ENCODE measurements at regions not wholly inside any gene's neighbourhood (a gene's known extent, or its start where the extent isn't known, plus 50 kb on each side); places are given as distances from the start of the nearest gene placed in this dataset.
A peak's percentile ranks its signal among the peaks of the same experiment; 100 is the strongest.

DNA sequence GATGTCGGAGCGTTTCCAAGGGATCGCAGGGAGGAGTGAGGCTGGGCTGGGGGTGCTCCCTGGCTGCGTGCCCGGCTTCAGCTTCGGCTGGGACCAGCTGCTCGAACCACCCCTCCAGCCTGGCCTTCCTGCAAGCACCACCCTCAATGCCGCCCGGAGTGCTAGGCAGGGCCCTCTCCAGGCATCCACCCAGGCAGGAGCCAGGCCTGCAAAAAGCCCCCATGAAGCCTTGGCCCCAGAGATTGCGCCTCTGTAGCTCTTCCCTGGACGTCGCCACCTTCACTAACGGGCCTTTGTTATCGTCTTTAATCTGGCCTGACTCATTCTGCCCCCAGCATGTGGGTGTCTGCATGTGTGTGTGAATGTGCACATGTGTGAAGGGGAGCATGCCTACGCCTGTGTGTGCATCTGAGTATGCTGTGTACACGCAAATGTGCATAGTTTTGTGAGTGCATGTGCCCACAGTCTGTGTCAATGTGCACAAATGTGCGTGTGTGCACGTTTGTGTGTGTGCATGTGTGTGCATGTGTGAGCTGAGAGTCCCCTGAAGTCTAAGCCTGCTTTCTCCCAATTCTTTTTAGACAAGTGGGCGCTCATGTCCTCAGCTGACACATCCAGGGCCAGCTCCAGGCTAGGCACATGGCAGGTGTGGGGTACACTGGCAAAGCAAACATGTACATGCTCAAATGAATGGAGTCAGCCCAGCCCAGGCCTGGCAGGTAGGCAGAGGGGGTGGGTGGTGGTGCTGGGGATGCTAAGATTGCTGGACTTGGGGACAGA lies 195.4 kb upstream of the C14orf180 start:
- no peak for DNase-seq (ENCODE audit: low read depth in 4 of 4, low spot score in 1 of 4)

DNA sequence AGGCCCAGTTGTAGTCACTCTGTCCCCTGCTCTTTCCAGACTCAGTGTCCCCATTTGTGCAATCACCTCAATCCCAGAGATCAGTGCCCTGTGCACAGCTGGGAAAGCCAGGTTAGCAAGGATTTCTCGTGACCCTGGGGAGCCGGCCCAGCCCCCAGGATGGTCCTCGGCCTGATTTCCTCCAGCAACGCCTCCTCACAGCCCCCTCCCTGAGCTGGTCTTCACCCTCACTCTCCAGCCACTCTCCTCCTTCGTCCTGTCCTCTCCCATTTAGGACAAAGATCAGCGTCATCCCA lies 194.8 kb upstream of the C14orf180 start:
- no peak for DNase-seq (ENCODE audit: low read depth in 4 of 4, low spot score in 1 of 4)

DNA sequence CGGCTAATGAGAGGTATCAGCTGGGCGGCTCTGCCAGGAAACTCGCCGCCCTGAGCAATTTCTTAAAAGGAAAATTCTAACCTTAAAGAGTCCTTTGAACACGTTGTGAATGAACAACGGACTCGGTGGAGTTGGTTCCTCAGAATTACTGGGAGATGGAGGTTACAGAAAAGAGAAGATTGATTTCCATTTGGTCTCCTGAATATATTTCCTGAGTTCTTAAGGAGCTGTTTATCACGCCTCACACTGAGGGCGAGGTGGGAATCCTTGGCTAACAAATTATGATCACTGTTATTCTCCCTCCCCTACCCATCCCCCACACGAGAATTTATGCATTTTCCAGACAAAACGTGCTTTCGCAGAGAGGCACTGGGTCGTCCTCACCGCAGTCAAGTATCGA lies 194.5 kb upstream of the C14orf180 start:
- DNase-seq (ENCODE audit: low read depth in 4 of 4, low spot score in 1 of 4) = no peak

- no peak for DNase-seq (ENCODE audit: low read depth in 4 of 4, low spot score in 1 of 4)
These were observed 193.9 kb upstream of the C14orf180 start for GRCh38 chr14:104385531-104386101.

DNA sequence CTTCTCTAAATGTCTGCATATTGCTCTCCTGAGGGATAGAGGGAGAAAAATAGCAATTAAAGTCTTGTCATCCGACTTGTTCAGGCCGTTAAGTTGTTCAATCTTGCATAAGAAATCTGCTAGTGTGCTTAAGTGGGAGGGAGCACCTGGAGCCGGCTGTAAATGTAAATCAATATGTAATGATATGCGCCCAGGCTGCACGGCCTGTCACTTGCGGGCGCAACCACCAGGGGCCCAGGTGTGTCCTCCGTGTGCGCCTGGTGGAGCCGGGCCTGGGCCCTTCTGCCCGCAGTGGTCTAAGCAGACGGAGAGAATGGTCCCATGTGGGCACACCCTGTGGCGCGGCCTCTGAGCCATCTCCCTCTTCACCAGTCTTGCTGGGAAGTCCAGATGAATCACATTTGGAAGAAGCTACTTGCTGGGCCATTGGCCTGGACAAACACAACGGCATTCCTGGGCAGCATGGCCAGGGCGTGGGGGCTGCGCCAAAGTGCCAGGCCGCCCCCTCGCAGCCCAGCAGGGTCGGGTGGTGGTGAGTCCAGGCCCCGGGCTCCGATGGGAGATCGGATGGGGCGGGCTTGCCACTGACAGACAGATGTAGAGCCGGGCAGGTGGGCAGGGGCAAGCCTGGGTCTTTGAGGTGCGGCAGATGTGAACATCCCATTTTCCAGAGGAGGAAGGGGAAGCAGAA lies 193.3 kb upstream of the C14orf180 start:
- no peak for DNase-seq (ENCODE audit: low read depth in 4 of 4, low spot score in 1 of 4)

DNA sequence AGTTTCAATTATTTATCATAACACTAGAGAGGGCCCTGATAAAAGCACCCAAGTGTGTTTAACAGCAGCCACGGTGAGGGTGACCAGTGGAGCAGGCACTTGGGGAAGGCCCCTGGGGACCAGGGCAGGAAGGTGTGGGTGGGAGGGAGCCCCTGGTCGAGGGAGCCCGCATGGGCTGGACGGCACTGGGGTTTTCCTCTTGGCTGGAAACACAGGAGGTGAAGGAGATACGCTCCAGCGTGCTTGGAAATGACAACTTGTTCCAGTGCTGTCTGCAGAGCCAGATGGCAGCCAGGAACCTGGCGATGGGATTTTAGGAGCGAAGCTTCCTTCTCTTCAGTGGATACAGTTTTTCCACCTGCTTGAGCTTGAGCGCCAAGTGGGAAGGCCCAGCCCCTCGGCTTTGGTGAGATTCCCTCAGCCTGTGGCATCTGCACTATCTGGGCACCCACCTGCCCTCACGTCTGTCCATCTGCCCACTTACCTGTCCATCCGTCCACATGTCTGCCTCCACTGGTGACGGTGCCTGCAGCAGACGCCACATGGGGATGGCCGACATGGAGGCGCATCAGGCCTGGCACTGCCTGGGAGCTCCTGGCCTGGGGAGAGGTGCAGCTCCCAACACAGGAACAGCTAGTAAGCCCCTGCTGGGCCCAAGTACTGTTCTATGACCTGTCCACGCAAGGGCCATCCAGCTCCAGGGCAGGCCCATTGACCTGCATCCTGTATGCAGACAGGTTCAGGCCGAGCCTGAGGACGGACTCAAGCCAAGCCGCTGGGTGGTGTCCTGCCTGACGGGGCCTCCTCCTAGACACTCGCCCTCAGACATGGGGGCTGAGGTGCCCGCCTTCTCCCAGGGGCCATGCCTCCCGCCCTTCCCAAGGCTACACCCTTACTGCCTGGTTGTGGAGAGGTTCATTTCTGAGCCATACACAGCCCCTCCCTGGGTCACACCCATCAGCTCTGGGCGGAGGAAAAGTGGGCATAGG lies 192.2 kb upstream of the C14orf180 start:
- DNase-seq (ENCODE audit: low read depth in 4 of 4, low spot score in 1 of 4) = no peak

DNA sequence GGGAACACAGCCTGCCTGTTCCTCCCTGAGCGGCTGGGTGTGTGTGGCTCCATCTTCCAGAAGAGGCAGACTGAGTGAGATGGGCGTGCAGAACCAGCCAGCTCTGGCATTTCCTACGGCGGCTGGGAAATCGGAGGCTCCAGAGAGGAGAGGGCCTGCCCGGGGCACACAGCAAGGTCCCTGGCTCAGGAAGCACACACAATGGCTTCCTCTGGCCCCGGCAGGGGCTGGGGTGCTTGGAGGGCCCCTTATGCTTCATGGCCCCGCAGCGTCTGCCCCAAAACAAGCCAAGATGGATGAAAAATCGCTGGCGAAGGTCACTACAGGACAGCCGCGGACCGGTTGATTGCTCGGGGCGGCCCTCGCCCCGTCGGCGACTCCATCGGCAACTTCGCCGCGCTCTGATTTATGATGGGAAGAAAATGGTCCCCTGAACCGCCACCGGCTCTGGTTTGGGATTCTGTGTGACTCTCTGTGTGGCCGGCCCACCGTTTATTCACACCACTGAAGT lies 191.5 kb upstream of the C14orf180 start:
- DNase-seq (ENCODE audit: low read depth in 4 of 4, low spot score in 1 of 4) = no peak

DNA sequence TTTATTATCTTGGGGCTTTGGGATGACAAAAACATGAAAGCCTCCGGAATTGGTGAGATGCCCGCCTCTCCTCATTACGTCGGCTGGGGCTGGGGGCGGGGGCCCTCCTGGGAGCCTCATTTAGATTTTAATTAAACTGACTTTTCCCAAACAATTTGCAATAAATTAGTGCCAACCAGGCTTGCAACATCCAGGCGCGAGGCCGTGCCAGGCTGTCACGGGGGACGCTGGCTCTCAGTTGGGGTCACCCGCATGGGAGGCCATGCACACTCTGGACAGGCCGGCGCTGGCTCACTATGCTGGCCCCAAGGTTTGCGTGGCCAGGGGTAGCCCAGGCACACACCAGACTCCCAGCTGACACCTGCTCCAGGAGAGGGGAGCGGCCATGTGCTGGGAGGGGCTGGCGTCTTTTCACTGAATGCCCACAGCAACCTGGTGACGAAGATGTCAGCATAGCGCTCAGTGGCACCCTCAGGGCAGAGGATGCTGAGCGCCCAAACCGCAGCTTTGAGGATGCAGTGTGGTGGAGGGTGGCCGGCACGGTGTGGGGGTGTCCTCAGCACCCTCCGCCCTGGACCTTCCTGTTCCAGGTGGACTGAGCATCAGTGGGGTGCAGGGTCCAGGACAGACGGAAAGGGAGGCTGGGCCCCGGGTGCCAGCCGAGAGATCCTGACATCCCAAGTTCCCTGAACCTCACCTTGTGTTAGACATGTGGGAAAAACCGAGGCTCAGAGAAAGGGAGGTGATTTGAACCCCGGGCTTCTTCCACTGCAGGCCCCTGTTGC lies 190.8 kb upstream of the C14orf180 start:
- no peak for DNase-seq (ENCODE audit: low read depth in 4 of 4, low spot score in 1 of 4)

DNA sequence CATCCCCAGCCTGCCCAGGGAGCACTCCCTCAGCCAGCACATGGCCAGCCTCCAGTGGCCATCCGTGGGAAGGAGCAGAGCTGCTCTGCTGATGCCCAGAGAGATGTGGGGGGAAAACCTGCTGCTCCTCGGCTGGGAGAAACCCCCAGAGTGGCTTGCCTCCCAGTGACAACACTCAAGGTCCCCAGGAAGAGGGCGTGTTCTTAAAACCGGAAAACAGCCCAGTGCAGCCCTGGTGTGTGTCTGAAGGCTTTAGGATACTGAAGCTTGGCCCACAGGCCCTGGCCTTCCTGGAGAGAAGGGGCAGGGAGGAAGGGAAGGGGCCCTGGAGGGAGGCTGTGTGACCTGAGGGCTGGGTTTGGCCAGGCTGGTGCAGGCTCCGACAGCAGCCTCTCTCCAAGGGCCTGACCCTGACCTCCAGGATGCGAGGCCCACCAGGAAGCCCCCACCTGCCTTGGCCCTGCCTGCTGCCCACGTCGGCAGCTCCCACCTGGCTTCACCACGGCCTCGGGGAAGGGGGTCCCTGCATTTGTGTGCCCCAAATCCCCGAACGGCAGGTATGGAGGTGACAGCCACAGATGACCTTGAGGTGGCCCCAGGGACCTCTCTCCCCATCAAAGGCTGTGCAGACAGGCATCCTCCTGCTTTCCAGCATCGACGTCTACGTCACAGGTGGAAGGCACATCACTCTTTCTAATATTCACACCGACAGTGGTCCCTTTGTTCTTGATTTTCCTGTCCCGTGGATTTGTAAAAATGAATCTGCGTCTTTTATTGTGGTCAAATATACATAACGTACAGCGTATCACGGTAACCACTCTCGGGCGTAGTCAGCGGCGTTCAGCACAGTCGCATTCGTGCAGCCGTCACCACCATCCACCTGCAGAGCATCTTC lies 190.0 kb upstream of the C14orf180 start:
- no peak for DNase-seq (ENCODE audit: low read depth in 4 of 4, low spot score in 1 of 4)

DNA sequence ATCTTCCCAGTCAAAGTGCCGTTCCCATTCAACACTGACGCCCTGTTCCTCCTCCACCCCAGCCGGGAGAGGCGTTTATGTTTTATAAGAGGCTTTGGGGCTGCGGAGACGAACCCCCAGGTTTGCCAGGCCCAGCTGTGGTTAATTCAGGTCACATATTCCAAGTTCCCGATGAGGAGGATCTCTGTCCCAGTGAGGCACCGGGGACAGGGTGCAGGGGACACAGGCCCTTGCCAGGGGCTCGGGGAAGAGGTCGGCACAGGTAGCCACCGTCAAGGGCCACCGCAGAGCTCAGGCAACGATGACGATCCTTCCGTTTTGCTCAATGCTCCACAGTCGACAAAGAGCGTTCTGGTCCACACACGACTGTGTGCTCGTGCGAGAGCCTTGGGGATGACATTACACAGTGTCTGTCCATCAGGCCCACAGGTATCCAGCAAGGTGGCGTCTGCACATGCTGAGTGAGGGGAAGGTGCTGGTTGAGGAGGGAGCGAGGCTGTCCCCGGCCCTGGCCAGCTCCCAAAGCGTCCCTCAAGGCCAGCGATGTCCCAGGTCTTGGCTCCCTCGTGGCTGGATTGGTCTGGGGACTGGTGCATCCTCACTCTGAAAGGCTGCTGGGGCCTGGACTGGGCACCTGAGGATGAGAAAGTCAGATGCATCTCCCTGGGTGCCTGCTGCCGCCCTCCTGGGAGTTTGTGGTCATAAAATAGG lies 189.2 kb upstream of the C14orf180 start:
- no peak for DNase-seq (ENCODE audit: low read depth in 4 of 4, low spot score in 1 of 4)

DNA sequence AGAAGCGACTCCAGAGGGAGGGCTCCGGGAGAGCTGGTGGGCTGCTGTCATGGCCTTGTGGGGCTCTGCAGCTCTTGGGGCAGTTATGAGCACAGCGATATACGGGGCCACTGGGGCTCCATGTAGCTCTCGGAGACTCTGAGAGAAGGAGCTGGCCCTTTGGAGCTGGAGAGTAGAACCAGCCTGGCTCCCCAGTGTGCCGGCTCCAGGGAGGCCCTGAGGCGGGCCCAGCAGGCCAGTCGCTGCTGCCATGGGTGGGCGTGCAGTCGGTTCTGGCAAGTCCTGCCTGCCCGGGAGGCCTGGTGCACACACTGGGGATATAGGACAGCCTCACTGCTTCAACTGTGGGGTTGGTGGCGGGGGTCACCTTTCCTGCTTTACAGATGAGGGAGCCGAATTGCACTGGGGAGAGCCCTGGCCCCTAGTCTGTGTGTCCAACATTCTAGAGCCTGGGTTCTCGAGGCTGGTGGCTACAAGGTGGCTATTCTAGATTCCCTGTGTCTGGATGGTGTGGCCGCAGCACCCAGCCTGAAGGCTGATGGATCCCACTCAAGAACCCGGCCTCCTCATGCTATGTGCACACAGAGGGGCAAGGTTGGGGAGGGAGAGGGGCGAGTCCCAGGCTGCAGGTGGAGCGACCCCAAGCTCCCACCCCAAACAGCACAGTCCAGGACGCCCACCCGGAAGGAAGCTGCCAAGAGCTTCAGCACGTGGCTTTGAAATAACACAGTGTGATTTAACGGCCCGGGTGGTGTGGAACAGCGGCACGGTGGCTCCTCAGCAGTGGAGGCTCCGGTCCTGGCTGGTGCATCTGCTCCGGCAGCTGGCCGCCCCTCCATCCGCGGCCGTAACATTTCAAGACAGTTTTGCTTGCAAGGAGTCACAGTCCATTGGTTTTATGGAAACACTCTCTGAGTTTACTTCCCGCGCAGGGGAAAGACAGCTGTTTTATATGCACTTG lies 188.3 kb upstream of the C14orf180 start:
- no peak for DNase-seq (ENCODE audit: low read depth in 4 of 4, low spot score in 1 of 4)

DNA sequence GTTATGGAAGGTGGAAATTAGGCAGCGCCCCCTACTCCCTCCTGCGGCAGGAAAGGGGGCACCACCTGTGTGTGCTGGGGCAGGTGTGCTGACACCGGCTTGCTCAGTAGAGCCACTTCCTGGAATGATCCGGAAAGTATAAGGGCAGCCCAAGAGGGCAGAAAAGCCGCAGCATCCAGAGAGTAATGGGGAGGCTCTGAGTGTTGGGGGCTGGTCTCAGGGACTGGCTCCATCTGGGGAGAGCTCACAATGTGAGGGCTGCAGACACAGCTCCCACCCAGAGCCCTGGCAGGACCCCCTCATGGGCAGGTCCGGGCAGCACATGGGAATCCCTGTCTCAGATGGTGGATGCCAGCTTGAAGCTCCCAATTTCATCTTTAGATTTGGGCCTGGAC lies 187.6 kb upstream of the C14orf180 start:
- DNase-seq (ENCODE audit: low read depth in 4 of 4, low spot score in 1 of 4) = no peak

DNA sequence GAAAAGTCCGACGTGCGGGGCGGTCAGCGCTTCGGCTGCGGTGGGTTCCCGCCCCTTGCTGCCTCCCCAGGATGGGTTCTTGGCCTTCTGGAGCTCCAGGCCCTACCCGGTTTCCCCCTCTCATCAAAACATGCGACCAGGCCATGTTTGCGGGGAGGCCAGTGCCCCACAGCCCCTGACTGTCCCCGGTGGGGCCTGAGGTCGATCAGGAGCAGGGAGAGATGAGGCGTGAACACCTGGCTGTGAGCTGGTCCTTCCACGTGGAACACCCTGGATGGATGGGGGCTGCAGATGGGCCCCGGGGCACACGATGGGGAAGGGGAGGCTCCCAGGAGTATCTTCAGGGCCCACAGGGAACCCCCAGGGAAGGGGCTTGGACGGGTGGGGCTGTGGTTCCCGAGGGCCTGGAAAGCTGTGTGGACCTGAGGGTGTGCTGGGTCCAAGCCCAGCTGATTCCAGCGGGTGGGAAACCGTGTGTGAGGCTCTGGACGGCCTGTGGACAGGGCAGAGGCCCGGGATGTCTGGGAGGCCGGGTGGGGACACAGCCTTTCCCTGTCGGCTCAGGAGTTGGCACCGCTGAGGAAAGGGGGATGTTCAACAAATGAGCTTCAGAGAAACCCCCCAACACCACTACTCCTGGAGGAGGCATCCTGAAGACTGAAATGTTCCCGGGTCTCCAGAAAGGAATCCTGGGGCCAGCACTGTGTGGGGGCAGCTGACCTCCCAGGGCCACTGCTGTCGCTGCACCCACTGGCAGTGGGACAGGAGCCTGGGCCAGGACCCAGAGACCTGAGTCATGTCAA lies 187.0 kb upstream of the C14orf180 start:
- no peak for DNase-seq (ENCODE audit: low read depth in 4 of 4, low spot score in 1 of 4)

DNA sequence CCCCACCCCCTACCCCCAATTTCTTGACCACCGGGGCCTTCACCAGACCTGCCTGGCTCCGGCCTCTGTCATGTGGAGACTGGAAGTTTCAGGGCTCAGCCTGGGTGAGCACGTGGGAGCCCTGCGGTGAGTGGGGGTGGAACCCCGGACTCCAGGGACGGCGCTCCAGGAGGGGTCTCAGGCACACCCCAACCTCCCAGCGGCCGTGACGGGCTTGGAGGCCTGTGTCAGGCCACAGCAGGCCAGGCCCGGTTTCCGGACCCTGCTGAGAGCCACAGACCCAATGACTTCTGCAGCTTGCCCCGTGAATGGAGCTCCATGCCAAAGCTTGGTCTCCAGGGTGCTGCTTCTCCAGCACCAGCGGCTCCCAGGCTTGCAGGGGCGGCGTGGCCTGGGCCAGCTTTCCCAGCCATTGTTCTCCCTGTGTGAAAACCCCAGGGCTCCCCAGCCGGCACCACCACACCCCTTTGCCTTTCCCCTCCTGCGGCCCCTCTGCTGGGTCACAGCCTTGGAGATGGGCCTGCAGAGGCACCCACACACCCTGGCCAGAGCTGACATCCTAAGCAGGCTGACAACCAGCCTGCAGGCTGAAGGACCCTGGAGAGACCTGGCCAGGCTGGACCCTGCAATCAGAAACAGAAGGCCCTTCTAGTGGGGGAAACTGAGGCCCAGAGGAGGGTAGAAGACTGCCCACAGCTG lies 186.2 kb upstream of the C14orf180 start:
- no peak for DNase-seq (ENCODE audit: low read depth in 4 of 4, low spot score in 1 of 4)

- peak in 3 of 4 experiments; percentile 12 to 37 (median 21) for DNase-seq (ENCODE audit: low read depth in 4 of 4, low spot score in 1 of 4)
These were observed 185.6 kb upstream of the C14orf180 start for GRCh38 chr14:104393898-104394381.

- DNase-seq (ENCODE audit: low read depth in 4 of 4, low spot score in 1 of 4) = no peak
These were observed 185.1 kb upstream of the C14orf180 start for GRCh38 chr14:104394409-104394851.

All from stimulated activated CD4-positive, alpha-beta T cell treated with anti-CD3 and anti-CD28 coated beads, Interleukin-1b, Interleukin-23, amount 100 ng/mL, for 24 hours (primary cell).